ENCODE measurements at regions not wholly inside any gene's neighbourhood (a gene's known extent, or its start where the extent isn't known, plus 50 kb on each side); places are given as distances from the start of the nearest gene placed in this dataset.

DNA sequence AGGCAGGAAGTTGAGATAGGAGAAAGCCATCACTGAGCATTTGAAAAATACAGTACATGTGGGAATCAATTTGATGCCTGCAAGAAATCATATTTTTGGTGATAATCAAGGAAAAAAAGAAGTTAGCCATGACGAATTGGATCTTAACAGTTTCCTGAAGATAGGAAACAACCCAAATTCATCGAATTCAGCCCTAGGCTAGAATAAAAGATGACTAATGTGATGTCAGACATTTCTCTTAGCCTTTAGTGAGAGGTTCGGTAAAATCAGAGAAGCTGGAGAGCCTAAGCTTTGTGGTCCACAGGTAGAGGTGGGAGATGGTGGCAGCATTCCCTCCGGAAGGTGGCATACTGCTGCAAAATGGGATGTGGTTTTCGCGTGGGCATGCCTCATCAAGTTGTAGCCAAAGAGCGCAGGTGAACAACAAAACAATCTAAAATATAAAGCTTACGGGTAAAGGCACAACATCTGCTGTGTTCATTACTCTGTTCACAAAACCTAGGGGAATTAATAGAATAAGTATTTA lies 144.1 kb upstream of the ALCAM start:
- no peak for TF ChIP-seq GATA1 (IDR thresholded peaks at IDR 0.05; ENCODE audit: low read depth, low read length)
- TF ChIP-seq POLR2A (IDR thresholded peaks at IDR 0.05; ENCODE audit: low read length): no peak
- no peak for DNase-seq

DNA sequence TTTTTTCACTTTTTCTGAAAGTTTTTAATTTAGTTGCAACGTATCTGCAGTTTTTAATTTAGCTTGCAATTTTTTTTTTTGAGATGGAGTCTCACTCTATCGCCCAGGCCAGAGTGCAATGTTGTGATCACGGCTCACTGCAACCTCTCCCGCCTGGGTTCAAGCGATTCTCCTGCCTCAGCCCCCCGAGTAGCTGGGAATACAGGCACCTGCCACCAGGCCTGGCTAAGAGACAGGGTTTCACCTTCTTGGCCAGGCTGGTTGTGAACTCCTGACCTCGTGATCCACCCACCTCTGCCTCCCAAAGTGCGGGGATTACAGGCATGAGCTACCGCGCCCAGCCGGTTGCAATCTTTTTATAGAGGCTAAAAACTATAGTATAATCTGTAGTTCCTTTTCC lies 142.9 kb upstream of the ALCAM start:
- TF ChIP-seq POLR2A (IDR thresholded peaks at IDR 0.05; ENCODE audit: low read length) (no peak), GATA1 (IDR thresholded peaks at IDR 0.05; ENCODE audit: low read depth, low read length) (no peak)
- no peak for DNase-seq

GRCh38 chr3:105228696-105229095 lies 138.0 kb upstream of the ALCAM start:
- no peak for DNase-seq
- TF ChIP-seq POLR2A (IDR thresholded peaks at IDR 0.05; ENCODE audit: low read length) (no peak), GATA1 (IDR thresholded peaks at IDR 0.05; ENCODE audit: low read depth, low read length) (no peak)

DNA sequence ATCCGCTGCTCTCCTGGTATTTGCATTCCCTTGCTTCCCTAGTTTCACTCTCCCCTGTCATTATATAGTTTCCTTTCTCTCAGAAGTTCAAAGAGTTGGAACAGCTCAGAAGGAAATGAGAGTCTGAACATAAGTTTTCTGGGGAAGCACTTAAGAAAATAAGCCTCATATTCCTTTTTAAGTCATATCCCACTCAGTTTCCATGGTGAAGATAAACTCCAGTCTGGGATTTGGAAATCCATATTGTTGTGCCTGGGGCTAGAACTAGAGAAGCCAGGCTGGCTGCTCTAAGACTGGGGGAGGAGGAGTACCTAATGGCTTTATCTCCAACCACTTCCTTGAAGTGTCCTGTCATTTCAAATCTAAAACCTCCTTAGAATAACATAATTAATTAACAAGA lies 134.2 kb upstream of the ALCAM start:
- no peak for DNase-seq
- TF ChIP-seq POLR2A (IDR thresholded peaks at IDR 0.05; ENCODE audit: low read length): no peak
- TF ChIP-seq GATA1 (IDR thresholded peaks at IDR 0.05; ENCODE audit: low read depth, low read length): no peak

DNA sequence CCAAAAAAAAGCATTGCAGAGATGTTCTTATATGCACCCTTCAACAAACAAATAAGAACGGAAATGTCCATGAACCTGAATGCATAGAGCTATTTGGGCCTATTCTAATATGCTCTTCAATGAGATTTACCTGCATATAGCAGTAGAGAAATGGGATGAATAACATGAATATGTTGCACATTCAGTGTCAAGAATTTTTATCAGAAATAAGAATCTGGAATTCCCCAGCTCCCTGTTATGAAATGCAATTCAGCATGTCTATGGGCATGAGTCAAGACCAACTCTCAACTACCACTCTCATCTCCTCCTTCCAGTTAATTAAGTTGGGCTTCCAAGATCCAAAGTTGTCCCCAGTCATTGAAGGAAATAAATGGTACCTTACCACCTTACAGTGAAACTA lies 133.7 kb upstream of the ALCAM start:
- TF ChIP-seq POLR2A (IDR thresholded peaks at IDR 0.05; ENCODE audit: low read length) (no peak), GATA1 (IDR thresholded peaks at IDR 0.05; ENCODE audit: low read depth, low read length) (no peak)
- no peak for DNase-seq

DNA sequence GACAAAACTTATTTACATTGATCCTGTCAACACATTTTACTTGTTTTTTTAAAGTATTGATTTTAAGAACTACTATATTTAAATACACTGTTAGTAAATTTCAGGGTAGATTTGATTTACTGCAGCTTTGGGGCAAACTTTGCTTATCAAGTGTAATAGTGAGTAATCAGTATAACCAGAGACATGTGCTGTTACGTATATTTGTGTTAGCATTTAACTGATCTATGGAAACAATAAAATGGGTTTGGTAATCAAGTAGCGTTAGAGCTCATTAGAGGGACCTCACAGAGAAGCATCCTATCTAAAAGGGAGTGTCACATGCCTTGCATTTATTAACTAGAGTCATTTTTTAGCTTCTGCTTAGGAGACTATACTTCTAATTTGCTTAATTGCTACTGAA lies 131.5 kb upstream of the ALCAM start:
- no peak for DNase-seq
- TF ChIP-seq POLR2A (IDR thresholded peaks at IDR 0.05; ENCODE audit: low read length) (no peak), GATA1 (IDR thresholded peaks at IDR 0.05; ENCODE audit: low read depth, low read length) (no peak)

DNA sequence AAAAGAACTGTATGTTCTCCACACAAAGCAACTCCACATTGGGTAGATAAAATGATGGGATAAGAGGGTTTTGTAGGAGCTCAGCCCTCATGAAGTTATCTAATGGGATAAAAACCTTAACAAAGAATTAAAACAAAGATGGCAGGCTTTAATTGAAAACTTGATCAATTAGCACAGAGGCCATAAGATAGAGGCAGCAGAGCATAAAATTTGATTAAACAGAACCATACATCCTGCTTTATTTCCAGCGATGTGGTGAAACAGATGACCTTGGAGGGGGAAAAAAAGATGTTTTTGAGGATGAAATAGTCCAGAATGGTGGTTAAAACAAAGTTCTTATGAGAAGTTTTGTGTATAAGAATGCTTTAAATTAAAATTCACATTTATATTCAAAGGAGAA lies 130.9 kb upstream of the ALCAM start:
- DNase-seq: no peak

DNA sequence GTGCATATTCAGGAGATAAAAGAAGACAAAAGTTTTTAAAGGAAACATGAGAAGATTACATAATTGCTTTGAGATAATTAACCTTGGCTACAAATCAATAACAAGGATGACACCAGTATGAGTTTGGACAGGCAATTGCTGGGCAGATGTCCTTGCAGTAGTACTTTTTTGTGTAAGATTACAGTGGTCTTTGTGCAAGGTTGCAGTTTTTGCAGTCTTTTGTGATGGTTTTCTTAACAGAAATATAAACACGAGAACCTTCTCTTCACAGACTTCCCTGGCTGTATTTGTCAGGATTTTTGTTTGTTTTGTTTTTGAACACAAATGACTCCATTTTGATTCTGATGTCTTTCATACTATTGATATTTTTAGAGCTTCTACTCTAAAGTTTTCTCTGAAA lies 128.3 kb upstream of the ALCAM start:
- TF ChIP-seq POLR2A (IDR thresholded peaks at IDR 0.05; ENCODE audit: low read length) (no peak), GATA1 (IDR thresholded peaks at IDR 0.05; ENCODE audit: low read depth, low read length) (no peak)

More for the DNA sequence above, 130.9 kb upstream of the ALCAM start:
- TF ChIP-seq POLR2A (IDR thresholded peaks at IDR 0.05; ENCODE audit: low read length): no peak
- TF ChIP-seq GATA1 (IDR thresholded peaks at IDR 0.05; ENCODE audit: low read depth, low read length): no peak

GRCh38 chr3:105243076-105243475 lies 123.6 kb upstream of the ALCAM start:
- TF ChIP-seq GATA1 (IDR thresholded peaks at IDR 0.05; ENCODE audit: low read depth, low read length) (no peak), POLR2A (IDR thresholded peaks at IDR 0.05; ENCODE audit: low read length) (no peak)
- no peak for DNase-seq

More for the DNA sequence above, 128.3 kb upstream of the ALCAM start:
- no peak for DNase-seq

DNA sequence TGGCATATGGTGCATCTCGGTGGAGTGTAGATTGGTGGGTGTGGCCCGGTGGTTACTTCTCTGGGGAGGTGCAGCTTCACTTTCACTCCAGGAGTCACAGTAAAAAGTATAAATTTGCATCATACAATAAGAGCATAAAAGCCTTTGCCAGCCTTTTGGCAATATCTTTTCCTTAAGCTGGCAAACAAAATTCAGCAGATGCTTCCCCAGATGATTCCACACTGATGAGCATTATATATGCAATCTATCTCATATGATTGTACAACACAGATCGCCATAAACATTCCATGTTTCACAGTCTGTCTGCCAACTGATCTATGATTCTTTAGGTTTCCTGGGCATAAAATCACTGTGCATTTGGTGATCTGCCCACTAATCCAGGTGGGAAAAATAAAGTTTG lies 120.2 kb upstream of the ALCAM start:
- TF ChIP-seq POLR2A (IDR thresholded peaks at IDR 0.05; ENCODE audit: low read length): no peak
- no peak for TF ChIP-seq GATA1 (IDR thresholded peaks at IDR 0.05; ENCODE audit: low read depth, low read length)
- no peak for DNase-seq

- TF ChIP-seq POLR2A (IDR thresholded peaks at IDR 0.05; ENCODE audit: low read length): no peak
- TF ChIP-seq GATA1 (IDR thresholded peaks at IDR 0.05; ENCODE audit: low read depth, low read length): no peak
- DNase-seq: no peak
Measured at GRCh38 chr3:105253225-105253624, 113.5 kb upstream of the ALCAM start.

DNA sequence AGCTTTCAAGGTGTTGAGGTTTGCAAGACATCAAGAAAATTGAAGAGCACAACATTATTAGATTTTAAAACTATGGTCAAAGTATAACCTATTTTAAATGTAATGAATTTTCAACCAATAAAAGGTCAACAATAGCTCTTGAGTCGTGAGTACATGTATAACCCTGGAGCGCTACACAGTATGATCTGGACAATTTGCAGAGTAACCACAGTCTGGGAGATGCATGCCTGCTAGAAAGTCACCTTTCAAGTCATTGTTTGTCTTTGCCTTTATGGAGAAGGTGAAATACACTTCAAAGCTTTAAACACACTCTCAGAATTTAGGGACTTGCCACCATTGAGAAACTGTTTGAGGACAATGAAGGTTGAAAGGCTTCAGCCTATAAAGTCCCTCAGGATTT lies 112.6 kb upstream of the ALCAM start:
- TF ChIP-seq GATA1 (IDR thresholded peaks at IDR 0.05; ENCODE audit: low read depth, low read length) (no peak), POLR2A (IDR thresholded peaks at IDR 0.05; ENCODE audit: low read length) (no peak)

DNA sequence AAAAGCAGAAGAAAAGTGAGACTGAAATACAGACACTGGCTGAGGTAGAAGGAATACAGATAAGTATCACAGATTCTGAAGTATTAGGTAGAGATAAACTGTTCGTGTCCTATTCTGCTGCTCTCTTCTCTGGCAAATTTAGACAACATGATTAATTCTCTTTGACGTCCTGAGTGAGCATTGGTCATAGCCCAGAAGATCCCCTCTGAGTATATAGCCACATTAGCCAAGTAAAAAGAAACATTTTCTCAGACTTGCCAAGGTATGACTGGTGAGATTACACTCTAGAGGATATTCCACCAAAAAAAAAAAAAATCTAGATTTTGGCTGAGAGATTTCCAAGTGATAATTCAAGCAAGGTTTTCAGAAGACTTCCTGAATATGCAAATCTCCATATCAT lies 111.4 kb upstream of the ALCAM start:
- no peak for TF ChIP-seq POLR2A (IDR thresholded peaks at IDR 0.05; ENCODE audit: low read length)
- TF ChIP-seq GATA1 (IDR thresholded peaks at IDR 0.05; ENCODE audit: low read depth, low read length): no peak

More for the DNA sequence above, 112.6 kb upstream of the ALCAM start:
- no peak for DNase-seq

GRCh38 chr3:105259496-105259895 lies 107.2 kb upstream of the ALCAM start:
- TF ChIP-seq POLR2A (IDR thresholded peaks at IDR 0.05; ENCODE audit: low read length): no peak
- TF ChIP-seq GATA1 (IDR thresholded peaks at IDR 0.05; ENCODE audit: low read depth, low read length): no peak
- DNase-seq: no peak

More for the DNA sequence above, 111.4 kb upstream of the ALCAM start:
- DNase-seq: no peak

GRCh38 chr3:105260385-105260784 lies 106.3 kb upstream of the ALCAM start:
- no peak for DNase-seq
- TF ChIP-seq GATA1 (IDR thresholded peaks at IDR 0.05; ENCODE audit: low read depth, low read length) (no peak), POLR2A (IDR thresholded peaks at IDR 0.05; ENCODE audit: low read length) (no peak)

DNA sequence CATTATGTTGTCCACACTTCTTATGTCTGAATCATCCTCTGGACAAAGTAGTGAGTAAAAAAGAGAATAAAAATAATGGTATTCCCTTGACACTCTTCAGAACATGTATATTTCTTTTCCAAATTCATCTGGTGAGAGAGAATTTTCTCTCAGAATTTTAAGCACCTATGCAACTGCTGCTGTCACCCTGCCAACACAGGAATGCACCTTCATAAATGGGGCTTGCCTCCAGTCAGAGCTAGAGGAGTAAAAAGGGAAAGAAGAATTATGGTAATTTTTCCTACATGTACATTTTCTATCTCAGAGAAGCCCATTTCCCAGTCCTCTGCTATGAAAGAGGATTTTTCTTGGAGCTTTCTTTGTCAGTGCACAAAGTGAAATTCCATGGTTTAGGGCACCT lies 92.2 kb upstream of the ALCAM start:
- TF ChIP-seq POLR2A (IDR thresholded peaks at IDR 0.05; ENCODE audit: low read length): no peak
- DNase-seq: no peak
